Fibroblast of skin of left quadriceps (primary cell): ENCODE measurements at regions not wholly inside any gene's neighbourhood (a gene's known extent, or its start where the extent isn't known, plus 50 kb on each side); places are given as distances from the start of the nearest gene placed in this dataset.
"Not testable (repeated sequence)": the region's sequence is repeated elsewhere in the genome, so short reads cannot be mapped to it uniquely, and the experiment has no call there.

ENCODE experiments used
- DNase-seq, 2 experiments: peaks; one replicate each; pipeline ENCODE4 v3.0.0-alpha.2; 2013; ENCODE audit warnings: low read depth in 2 of 2

DNA sequence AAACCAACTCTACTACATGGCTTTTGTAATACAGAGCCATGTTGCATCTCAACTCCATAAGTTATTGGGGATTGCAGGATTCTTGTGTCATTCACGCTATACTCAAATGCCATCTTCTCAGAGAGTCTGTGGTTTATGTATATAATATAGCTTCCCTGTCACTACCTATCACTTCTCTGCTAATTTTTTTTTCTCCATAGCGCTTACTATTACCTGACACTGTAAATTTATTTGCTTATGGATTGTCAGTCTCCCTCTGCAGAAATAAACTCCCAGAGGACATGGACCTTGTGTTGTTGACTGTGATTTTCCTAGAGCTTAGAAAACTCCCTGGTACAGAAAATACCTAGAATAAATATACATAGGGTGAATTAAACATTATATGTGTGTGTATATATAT lies 990.5 kb downstream of the TBL1XR1 start:
- DNase-seq, result no peak

DNA sequence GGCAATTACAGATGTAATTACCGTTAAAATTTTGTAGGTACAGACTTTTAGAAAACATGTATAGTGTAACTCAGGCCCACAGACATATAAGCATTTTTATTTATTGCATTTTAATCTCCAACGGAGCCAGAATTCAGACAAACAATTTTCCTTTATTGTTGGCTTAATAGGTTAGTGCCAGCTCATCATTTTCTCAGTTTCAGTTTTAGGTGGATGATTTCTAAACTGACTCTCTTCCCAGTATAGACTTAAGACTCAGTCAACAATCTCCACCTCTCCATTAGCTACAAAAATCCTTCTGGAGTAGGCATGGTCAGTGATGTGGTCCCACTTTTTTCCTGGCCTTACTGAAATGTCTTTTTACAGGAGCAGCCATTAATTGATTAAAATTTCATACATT lies 994.6 kb downstream of the TBL1XR1 start:
- DNase-seq, result no peak

GRCh38 chr3:176193032-176193730 lies 1004.1 kb downstream of the TBL1XR1 start:
- no peak for DNase-seq

DNA sequence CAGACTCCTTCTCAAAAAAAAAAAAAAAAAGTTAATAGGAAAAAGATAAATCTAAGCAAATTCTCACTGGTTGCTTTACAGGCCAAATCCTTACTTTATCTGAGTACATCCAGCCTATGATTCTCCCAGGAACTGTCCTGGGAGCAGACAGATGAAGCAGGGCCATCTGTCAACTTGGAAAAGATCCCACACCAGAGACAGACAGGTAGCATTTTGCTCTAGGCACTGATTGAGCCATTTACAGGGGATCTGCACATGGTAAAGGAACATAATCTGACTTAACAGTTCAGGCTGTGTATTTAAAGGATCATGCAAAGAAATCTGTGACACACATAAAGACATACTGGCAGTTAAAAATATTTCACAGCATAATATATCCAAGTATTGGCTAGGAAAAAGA lies 1006.5 kb downstream of the TBL1XR1 start:
- no peak for DNase-seq

DNA sequence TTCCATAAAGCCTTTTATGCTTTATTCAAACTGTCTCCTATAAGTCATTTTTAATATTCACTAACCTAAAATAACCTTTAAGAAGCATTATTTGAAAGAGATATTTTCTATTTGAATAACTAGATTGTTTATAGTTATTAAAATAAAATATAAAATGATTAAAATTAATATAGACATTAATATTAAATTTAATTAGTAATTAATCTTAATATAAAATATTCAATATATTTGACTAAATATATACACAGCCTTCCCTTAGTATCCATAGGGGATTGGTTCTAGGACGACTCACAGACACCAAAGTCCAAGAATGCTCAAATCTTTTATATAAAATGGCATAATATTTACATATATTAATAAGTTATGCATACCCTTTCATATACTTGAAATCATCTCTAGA lies 1014.1 kb downstream of the TBL1XR1 start:
- DNase-seq, result no peak

- no peak for DNase-seq
Measured at GRCh38 chr3:176174060-176174459, 1023.2 kb downstream of the TBL1XR1 start.

GRCh38 chr3:176172492-176172891 lies 1024.8 kb downstream of the TBL1XR1 start:
- no peak for DNase-seq

DNA sequence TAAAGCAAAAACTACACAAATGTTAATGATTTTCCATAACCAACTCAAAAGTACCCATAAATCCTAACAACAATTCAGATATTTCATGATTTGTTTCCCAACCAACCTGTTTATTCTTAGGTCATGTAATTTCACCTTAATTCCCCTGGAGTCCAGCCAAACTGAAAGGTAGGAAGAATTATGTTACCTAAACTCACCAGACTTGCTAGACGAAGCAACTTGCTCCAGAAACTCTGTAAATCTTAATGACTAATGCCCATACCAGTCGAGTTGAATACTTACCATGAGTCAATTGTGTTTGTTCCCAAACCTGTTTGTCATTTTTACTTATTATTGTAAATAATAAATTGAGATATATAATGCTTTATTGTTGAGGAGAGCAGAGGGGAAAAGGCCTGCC lies 1030.0 kb downstream of the TBL1XR1 start:
- no peak for DNase-seq

DNA sequence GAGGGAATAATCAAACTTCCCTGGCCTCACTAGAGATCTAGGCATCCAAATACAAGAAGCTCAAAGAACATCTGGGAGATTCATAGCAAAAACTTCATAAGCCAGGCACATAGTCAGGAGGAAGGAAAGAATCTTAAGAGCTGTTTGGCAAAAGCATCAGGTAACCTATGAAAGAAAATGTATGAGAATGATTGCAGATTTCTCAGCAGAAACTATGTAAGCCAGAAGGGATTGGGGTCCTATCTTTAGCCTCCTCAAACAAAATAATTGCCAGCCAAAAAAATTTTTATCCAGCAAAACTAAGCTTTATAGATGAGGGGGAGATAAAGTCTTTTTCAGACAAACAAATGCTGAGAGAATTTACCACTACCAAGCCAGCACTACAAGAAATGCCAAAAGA lies 1036.3 kb downstream of the TBL1XR1 start:
- no peak for DNase-seq

GRCh38 chr3:176159796-176160195 lies 1037.5 kb downstream of the TBL1XR1 start:
- DNase-seq, result no peak

DNA sequence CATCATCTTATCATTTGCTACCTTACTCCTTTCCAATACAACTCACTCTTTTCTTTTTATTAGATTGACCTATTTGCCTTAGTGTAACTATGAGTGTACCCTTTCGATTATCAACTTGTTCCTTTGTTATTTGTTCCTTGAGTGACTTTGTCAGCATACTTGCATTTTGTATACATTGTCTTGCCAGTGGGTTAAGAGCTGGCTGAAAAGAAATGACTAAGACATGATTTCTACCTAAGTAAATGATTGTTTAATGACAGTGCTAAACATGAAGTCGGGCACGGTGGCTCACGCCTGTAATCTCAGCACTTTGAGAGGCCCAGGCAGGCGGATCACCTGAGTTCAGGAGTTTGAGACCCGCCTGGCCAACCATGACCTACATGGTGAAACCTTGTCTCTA lies 1042.3 kb downstream of the TBL1XR1 start:
- DNase-seq, result no peak

- DNase-seq, result no peak
Measured at GRCh38 chr3:176149567-176149966, 1047.7 kb downstream of the TBL1XR1 start.

- DNase-seq, result no peak
Measured at GRCh38 chr3:176147251-176147650, 1050.0 kb downstream of the TBL1XR1 start.

DNA sequence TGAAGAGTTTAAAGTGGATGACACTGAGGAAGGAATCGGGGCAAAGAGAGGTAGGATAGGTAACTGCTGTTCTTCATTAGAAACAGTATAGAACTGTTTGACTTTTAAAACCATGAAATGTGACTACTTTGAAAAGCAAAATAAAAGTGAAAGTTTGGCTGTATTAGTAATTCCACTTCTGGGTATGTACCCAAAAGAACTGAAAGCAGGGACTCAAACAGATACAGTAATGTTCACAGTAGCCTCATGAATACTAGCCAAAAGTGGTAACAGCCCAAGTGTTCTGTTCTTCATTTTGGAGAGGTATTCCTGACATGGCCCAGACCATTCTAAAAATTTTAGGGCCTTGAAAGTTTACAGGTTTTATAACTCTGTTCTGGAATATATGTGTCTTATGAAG lies 1055.4 kb downstream of the TBL1XR1 start:
- no peak for DNase-seq

DNA sequence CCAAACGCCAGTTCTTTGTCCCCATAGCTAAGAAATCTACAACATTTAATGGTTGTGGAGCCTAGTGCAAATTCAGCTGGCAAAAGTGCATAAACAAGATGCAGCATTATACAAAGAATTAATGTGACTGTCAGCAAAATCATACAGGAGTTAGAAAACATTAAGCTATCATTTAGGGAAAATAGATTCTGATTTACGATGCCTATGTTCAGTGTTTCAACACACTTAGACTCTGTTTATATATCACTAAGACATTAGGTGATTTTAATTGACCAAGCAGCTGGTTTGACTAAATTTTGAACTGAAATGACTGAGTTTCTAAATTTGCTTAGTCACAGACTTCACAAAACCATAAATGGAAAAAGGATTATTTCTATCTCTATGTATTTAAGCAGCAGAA lies 1076.8 kb downstream of the TBL1XR1 start:
- DNase-seq, result peak; percentile 9 to 14

GRCh38 chr3:176119826-176120225 lies 1077.5 kb downstream of the TBL1XR1 start:
- DNase-seq, result no peak

DNA sequence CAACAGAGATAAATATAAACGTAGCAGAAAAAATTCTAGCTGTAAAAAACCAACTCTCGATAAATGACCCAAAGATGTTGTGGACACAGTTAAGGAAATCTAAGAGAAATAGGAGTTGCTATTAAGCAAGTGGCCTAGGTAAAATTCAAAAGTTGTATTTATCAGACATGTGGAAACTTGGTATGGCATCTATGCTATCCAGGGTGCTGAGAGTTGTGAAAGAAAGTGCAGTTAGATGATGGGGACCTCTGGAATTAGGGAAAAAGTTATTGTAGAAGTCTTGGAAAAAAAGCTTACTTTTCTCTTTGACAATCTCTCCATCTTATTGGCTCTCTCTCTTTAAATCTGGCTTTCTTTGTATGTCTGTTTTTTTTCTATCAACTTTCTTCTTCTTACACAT lies 1090.9 kb downstream of the TBL1XR1 start:
- no peak for DNase-seq

DNA sequence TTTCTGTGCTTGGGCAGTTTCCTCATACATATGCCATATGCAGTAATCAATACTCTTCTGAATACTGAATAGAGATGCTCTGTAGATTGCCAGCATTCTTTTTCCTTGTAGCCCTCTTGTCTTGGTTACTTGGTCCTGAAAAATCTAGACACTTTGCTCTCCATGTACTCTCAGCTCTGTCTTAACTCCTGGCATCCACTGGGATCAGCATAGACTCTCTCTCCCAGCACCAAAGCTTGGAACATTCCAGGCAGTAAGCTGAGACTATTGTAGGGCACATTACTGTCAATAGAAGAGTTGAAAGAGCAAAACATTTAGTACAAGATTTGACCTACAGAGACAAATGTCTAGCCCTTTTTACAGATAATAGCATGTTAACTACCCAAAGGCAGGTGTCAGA lies 1100.3 kb downstream of the TBL1XR1 start:
- DNase-seq, result no peak

DNA sequence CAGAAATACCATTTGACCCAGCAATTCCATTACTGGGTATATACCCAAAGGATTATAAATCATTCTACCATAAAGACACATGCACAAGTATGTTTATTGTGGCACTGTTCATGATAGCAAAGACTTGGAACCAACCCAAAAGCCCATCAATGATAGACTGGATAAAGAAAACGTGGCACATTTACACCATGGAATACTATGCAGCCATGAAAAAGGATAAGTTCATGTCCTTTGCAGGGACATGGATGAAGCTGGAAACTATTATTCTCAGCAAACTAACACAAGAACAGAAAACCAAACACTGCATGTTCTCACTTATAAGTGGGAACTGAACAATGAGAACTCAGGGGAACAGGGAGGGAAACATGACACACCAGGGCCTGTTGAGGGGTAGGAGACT lies 1103.4 kb downstream of the TBL1XR1 start:
- not testable (repeated sequence) for DNase-seq

DNA sequence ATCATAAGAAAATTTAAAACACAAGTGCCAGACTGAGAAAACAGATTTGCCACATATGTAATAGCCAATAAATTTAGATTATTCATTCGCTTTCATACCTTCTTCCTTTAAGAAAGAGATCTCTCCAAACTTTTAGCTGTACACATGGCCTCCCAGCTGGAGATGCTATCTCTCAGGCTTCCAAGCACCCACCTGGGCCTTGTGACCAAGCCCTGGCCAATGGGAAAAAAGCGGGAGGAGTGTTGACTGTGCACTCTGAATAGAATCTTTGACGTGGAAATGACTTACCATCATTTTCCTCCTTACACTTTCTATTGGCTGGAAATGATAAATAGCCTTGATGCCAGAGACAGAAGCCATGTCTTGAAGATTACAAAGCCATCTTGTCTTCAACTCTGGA lies 1106.6 kb downstream of the TBL1XR1 start:
- DNase-seq, result no peak

DNA sequence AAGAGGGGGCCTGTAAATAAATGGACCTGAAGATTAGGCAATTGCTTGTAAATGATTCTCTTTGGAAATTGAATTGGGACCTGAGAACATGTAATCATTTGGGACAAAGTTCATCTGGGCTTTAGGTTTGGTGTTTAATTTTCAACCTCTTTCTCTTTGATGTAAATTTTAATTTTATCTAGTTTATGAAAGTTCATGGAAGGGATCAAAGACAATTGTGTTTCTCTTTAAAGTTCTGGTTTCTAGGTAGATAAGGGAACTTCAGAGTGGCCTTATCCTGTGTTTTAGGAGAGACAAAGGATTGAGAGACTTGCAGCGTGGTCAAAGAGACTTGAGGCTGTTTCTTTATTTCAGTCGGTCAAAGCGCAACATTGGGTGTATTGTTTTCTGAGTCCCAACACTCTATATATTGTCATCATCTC lies 1108.3 kb downstream of the TBL1XR1 start:
- no peak for DNase-seq

DNA sequence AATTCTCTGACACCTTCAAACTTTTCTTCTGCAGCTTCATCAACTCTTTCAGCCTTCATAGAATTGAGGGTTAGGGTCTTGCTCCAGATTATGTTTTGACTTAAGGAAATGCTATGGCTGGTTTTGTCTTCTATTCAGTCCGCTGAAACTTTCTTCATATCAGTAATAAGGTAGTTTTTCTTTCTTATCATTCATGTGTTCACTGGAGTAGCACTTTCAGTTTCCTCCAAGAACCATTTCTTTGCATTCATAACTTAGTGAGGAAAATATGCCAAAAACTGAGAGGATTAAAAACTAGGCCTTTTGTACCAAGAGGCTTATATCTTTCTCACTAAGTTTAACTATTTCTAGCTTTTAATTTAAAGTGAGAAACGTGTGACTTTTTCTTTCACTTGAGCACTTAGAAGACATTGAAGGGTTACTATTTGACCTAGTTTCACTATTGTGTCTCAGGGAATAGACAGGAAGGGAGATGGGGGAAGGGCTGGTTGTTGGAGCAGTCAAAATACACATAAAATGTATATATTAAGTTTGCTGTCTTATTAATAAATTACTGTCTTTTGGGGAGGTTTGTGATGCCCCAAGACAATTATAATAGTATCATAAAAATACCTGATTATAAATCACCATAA lies 1110.1 kb downstream of the TBL1XR1 start:
- no peak for DNase-seq

GRCh38 chr3:176079785-176080184 lies 1117.5 kb downstream of the TBL1XR1 start:
- DNase-seq, result no peak

DNA sequence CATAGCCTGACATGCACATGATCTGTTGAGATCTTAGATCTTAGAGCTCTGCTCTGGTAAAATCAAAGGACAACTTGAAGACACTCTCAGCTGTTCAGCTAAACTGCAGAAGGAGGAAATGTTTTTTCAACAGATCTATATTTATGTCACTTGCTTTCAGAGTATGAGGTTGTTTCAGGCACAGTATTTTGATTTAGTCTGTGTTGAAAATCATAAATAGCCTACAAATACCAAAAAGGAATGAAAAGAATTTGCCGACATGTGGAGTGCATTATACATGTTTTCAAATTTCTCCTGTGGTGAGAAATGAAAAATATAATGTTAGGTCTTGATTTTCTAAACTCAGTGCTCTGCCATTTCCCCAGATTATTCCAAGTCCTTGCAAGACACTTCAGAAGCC lies 1118.4 kb downstream of the TBL1XR1 start:
- DNase-seq, result peak; percentile 75 to 81
